ENCODE measurements at regions not wholly inside any gene's neighbourhood (a gene's known extent, or its start where the extent isn't known, plus 50 kb on each side); places are given as distances from the start of the nearest gene placed in this dataset.

- TF ChIP-seq EZH2phosphoT487 (IDR thresholded peaks at IDR 0.05; ENCODE audit: low read depth) (no peak), CTCF (IDR thresholded peaks at IDR 0.05; ENCODE audit: low read depth, low read length) (no peak)
Observed at GRCh38 chr2:22798386-22798785, 586.6 kb upstream of the KLHL29 start.
